C4-2B (cell line): ENCODE measurements at regions not wholly inside any gene's neighbourhood (a gene's known extent, or its start where the extent isn't known, plus 50 kb on each side); places are given as distances from the start of the nearest gene placed in this dataset.

Experiments used
- H3K27ac ChIP-seq: fragments of 450-650 bp; 2 replicates; pipeline ENCODE4 v1.5.1; 2017
- CTCF ChIP-seq: fragments of 450-650 bp; conservative IDR thresholded peaks from 2 replicates; pipeline ENCODE4 v1.5.1; 2017; ENCODE audit warnings: mild to moderate bottlenecking
- ZFX ChIP-seq: fragments of 450-650 bp; IDR thresholded peaks from 2 replicates; pipeline ENCODE4 v1.6.1; 2017

GRCh38 chr7:44541-44896 is 147.9 kb upstream of the FAM20C start:
- TF ChIP-seq ZFX = no peak
- TF ChIP-seq CTCF = no peak

GRCh38 chr7:45106-46090 is 147.0 kb upstream of the FAM20C start:
- H3K27ac ChIP-seq = no peak overlapping the region
- TF ChIP-seq ZFX (no peak), CTCF (no peak)

More at GRCh38 chr7:44541-44896, 147.9 kb upstream of the FAM20C start:
- H3K27ac ChIP-seq = no peak overlapping the region

GRCh38 chr7:46123-46829 is 146.1 kb upstream of the FAM20C start:
- TF ChIP-seq CTCF = no peak
- no peak for TF ChIP-seq ZFX

GRCh38 chr7:46830-47140 is 145.6 kb upstream of the FAM20C start:
- no peak overlapping the region for H3K27ac ChIP-seq
- TF ChIP-seq CTCF (no peak), ZFX (no peak)

More at GRCh38 chr7:46123-46829, 146.1 kb upstream of the FAM20C start:
- H3K27ac ChIP-seq = no peak overlapping the region

- TF ChIP-seq ZFX (no peak), CTCF (no peak)
Measured at GRCh38 chr7:51456-52068, 140.8 kb upstream of the FAM20C start.

GRCh38 chr7:52100-52499 is 140.3 kb upstream of the FAM20C start:
- TF ChIP-seq CTCF (no peak), ZFX (no peak)
- H3K27ac ChIP-seq = no peak overlapping the region

More at GRCh38 chr7:51456-52068, 140.8 kb upstream of the FAM20C start:
- no peak overlapping the region for H3K27ac ChIP-seq

GRCh38 chr7:53531-53930 is 138.8 kb upstream of the FAM20C start:
- TF ChIP-seq CTCF (no peak), ZFX (no peak)
- no peak overlapping the region for H3K27ac ChIP-seq
